HG03135 (cell line): ENCODE measurements at regions not wholly inside any gene's neighbourhood (a gene's known extent, or its start where the extent isn't known, plus 50 kb on each side); places are given as distances from the start of the nearest gene placed in this dataset.

ENCODE experiments used
- ATAC-seq: cut with Tn5 transposase; IDR thresholded peaks from one replicate; pipeline ENCODE4 v1.9.1; 2021; ENCODE audit warnings: mild to moderate bottlenecking, moderate library complexity; ENCODE audit not compliant: unreplicated experiment

GRCh38 chr1:83735526-83735925 is 263.4 kb downstream of the TTLL7 start:
- no peak for ATAC-seq

- no peak for ATAC-seq
These were observed 264.5 kb downstream of the TTLL7 start for GRCh38 chr1:83734420-83734819.

GRCh38 chr1:83725735-83726360 is 273.1 kb downstream of the TTLL7 start:
- no peak for ATAC-seq

GRCh38 chr1:83718338-83718737 is 280.6 kb downstream of the TTLL7 start:
- no peak for ATAC-seq

- no peak for ATAC-seq
These were observed 281.1 kb downstream of the TTLL7 start for GRCh38 chr1:83717785-83718184.

DNA sequence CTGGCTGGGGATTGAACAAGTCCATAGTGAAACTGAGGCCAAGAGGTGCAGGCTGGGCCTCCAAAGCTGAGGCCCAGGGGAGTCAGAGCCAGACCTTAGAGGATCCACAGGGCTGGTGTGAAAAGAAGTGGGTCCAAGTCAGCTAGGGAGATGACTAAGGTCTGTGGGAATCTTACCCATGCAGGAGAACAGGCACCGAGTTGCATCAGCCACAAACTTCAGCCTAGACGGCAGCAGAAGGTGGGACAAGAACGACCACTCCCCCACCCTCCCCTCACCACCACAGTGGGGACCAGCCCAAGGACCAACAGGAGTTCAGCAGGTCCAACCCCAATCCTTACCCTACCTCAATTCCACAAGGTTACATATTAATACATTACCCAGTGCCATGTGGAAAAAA is 282.3 kb downstream of the TTLL7 start:
- ATAC-seq, result no peak

DNA sequence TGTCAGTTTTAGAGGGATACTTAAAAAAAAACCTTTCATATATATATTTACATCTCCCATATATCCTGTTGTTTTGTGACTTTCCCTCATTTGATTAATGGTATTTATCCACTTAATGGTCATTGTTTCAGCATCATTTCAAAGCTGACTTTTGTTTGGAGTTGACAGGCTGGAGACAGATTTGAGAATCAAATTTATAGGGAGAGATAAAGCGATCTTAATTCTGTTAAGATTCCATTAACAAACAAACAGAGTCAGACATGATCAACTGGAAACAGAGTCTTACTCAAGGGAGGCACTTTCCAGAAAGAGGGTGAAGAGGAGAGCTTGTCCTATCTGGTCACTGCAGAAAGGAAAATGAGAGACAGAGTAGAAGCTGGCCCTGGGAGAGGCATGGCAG is 283.4 kb downstream of the TTLL7 start:
- no peak for ATAC-seq

DNA sequence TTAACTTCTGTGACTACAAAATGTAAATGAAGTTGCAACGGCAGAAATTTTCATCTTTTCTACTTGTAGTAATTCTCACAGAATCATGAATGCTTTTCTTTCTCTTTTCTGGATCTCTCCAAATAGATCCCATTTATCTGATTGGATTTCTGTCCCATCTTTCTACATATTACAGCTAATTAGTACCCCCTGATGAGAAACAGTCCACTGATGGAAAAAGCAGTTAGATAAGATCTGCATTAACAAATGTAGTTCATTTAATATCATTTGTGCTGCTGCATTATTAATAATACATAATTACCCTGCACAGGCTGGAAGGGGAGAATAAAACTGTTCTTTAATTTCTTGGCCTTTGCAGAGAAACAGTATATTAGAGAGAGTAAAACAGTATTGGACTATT is 289.3 kb downstream of the TTLL7 start:
- no peak for ATAC-seq

- no peak for ATAC-seq
These were observed 292.5 kb downstream of the TTLL7 start for GRCh38 chr1:83706354-83706938.

GRCh38 chr1:83705091-83705490 is 293.8 kb downstream of the TTLL7 start:
- ATAC-seq, result no peak

GRCh38 chr1:83704350-83704749 is 294.6 kb downstream of the TTLL7 start:
- no peak for ATAC-seq

DNA sequence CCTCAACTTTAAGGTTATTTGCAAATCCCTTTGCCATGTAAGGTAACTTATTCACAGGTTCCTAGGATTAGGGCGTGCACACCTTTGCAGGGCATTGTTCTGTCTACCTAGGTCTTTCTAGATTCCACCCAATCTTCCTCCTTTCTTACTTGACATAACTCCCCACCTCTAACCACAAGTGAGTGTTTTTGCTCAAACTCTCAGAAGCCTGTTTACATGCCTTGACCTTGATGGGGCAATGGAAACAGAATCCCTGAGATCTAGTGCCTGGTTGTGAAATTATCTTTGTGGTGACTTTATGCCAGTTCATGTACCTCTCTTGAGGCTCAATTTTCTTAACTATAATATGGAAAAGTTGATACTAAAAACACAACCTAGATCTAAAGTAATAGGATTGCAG is 296.6 kb downstream of the TTLL7 start:
- no peak for ATAC-seq

DNA sequence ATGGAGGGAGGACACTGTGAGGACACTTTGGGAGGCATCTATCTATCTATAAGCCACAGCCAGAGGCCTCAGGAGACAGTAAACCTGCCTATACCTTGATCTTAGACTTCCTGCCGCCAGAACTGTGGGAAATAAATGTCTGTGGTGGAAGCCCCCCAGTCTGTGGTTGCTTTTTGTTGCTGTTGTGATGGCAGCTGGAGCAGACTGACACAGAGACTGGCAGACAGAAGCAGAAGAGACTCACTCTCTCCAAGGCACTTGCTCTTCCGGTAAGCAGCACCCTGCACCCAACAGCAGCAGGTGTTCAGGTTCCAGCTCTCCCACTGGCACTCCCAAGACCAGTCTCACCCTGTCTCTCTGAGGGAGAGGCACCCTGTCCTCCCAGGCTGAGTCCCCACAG is 297.6 kb downstream of the TTLL7 start:
- ATAC-seq, result no peak

DNA sequence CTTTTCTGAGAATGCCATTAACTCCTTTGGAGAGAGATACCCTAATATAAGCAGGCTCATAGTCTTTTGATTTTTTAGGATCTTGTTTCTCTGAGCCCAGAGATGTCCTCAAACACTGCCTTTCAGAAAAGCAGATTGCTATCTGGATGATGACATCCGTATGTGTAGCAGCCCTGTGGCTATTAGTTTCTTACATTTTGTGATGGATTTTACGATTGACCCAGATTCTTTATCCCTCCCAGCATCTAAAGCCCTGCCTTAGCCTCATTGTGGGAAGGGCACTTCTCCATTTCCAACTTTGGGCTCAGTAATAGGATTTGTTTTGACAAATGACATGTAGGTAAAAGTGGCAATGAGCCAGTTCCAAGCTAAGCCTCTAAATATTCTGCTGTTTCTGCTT is 300.3 kb downstream of the TTLL7 start:
- no peak for ATAC-seq

DNA sequence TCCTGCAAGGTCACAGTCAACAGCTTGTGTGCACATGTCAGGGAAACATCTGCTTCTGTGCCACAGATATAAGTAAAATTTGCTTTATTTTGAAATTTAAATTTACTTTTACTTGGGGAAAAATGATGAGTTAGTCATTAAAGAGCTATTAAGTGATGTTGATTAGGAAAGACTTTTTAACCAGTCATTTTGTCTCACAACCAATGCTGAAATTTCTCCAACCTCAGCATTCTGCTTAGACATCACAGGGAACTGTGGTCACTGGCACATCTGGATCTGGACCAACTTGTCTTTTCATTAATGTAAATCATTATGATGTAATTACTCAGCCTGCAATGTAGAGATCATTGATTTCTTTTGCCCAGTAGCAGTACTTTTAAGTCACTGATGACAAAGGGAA is 301.0 kb downstream of the TTLL7 start:
- ATAC-seq, result no peak

DNA sequence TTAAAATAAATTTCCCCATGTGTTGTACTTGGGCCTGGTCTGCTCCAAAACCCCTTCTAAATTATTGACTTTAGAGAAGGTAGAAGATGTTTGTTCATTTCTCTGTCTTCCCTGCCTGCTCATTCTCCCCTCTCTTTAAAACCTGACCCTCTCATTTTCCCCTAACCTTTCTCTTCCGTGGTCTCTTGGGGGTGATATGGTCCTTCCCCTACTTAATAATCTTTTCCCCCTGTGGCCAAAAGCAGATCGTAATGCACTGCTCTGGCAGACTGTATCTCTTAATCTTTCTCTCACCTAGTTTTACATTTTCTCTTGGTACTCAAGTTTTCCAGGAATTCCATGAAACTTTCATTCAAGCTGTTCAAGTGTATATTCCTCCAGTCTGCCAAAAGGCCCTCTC is 301.7 kb downstream of the TTLL7 start:
- no peak for ATAC-seq

DNA sequence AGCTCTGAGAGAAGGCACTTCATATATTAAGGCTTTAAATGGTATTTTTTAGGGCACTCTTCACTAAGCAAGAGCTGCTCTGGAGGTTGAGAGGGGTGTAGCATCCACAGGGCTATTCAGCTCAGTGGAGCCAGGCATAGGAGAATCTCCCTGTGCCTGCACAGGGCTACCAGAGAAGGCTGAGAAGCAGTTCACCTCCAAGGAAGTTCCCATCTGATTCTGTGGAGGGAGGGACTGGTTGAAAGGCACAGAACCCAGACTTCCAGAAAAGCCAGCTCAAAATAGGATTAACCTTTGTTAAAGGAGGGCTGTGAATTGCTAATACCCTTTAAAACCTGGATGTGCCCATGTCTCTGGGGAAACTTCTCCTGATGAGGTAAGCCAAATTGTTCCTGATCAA is 304.5 kb downstream of the TTLL7 start:
- no peak for ATAC-seq

DNA sequence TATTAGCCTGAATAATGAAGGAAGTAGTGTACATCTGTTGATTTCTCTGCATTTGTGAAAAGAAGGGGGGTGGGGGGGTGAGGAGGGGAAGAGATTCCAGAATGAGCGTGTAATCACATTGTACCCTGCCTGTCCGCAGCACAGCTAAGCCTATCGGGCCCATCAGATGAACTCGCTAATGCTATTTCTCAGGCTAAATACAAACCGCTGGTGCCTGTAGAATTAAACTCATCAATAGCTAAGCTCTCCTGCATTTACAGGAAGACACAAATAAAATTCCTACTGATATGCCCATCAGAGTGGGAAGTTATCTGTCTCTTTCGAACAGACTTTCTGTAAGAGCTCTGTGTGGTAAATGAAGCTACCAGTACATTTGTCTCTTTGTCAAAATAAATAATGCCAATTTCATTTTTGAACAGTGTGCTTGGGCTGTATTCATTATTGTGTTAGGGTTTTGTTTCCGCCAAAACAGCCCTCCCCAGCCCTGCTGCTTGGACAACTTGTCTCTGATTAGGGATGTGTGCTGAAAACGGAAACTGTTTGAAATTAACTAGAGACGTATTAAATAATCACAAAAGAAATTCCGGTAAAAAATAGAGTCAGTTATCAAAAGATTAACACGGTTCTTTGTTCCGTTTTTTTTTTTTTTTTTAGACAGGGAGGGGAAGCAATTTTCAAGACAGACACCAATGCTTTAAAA is 305.4 kb downstream of the TTLL7 start:
- ATAC-seq, result no peak

GRCh38 chr1:83692524-83693381 is 306.2 kb downstream of the TTLL7 start:
- ATAC-seq, result peak; percentile 45

DNA sequence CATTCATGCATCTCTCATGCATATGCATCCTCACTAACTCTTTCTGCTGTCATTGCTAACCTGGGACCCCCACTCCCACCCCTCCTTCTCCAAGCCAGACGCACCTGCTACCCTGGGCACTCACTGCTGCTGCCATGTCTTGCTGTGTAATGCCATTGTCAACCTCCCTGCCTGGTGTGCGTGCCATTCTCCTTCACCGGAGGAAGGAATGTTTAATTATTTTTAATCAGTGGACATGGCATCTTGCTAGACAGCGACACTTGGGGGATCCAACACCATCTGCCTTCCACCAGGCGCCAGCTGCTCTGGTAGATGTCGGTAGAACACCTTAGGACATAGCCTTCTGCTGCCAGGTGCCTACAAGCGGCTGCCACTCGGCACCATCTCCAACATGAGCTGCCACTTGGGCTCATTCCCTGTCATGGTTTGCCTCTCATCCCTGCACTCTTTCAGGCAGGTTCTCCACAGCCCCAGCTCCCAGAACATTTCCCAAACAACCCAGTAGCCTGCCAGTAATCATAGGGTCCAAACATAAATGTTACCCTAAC is 306.9 kb downstream of the TTLL7 start:
- ATAC-seq, result no peak
